HG03575 (cell line): ENCODE measurements at regions not wholly inside any gene's neighbourhood (a gene's known extent, or its start where the extent isn't known, plus 50 kb on each side); places are given as distances from the start of the nearest gene placed in this dataset.
"Not testable (repeated sequence)": the region's sequence is repeated elsewhere in the genome, so short reads cannot be mapped to it uniquely, and the experiment has no call there.

Source experiments
- ATAC-seq: cut with Tn5 transposase; IDR thresholded peaks from one replicate; pipeline ENCODE4 v1.9.1; 2021; ENCODE audit not compliant: unreplicated experiment, insufficient number of reproducible peaks, low FRiP score; ENCODE audit errors: extremely low read depth

DNA sequence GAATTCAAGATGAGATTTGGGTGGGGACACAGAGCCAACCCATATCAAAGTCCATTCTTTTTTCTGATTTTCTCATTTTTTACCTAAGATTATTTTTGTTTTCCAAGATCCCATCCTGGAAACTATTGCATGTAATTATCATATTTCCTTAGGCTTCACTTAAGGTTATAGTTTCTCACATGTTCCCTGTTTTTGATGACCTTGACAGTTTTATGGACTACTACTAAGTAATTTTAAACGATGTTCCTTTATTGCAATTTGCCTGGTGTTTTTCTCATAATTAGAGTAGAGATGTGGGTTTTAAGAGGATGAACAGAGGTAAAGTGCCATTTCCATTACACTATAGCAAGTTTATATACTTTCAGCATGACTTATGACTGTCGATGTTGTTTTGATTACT, 795.1 kb downstream of the FAT4 start:
- ATAC-seq = no peak

DNA sequence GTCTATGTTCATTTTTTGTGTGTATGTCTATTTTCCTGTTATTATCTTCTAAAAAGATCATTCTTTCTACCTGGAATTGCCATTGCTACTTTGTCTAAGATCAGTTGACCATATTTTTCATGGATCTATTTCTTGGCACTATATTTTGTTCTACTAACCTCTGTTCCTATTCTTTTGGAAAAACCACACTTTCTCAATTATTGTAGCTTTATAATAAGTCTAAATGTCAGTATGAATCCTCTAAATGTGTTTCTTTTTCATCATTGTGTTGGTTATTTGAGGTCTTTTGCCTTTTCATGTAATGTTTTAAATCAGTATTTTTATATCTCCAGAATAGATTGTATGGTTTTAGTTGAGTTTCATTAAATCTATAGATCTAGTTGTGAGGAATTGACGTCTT, 798.3 kb downstream of the FAT4 start:
- ATAC-seq = no peak

DNA sequence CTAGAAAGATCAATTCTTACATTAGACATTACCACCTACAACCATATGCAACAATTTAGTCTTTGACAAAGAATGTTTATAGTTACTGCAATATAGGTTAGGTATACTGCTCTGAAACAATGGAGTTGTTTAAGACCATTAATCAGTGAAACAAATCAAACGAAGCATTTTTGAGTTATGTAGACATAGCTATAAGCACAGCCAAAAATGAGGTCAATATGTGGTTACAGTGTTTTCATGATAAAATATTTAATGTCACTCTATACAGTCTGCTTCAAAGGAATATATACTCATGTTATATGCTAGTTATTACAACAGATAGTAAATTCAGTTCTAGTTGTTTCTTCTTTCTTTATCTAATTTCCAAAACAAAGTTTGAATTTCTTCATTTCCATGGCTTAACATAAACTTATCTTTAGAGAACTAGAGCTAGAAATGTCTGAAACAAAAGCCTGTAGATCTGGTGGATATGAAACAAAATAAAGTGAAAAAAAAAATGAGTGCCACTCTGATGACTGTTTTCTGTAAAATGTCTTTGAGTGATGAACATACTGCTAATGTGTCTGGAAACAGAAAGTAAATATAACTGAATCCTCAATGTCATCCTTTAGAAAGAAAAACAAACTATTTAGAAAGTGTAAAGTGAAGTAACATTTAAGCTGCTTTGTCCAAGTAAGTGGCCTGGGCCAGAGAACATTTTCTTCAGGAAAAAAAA, 809.0 kb downstream of the FAT4 start:
- ATAC-seq = no peak

DNA sequence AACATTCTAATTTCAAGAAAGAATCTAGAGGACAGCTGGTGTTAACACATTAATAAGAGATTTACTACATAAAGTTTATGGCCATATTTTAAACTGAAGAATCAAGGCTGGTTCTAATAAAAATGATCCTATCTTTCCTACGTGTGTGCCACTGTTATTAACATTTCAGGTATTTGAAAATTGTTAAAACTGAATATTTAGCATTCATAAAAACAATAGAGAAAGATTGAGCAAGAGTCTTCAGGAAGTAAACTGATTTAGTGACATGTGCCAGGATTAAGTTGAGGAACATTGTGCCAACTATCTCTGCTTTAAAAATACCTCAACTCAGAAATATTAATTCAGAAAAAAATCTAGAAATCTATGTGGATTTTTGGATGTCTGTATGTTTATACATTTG, 810.1 kb downstream of the FAT4 start:
- no peak for ATAC-seq

DNA sequence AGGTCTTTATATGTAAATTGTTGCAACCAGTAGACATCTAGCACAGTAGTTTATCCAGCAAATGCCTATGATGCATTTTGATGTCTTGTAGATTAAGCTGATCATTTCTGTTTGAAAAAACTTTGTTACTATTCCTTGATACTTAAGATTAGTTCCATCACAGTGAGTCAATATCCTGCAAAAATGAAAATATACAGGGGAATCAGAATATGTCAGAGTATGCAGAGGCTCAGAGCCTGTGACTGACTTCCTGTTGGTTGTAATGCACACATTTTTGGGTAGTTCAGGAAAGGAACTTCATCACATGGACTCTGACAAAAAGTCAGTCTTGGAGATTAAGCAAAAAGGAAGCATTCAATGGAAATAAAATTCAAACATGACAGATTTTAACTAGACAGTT, 815.5 kb downstream of the FAT4 start:
- no peak for ATAC-seq

DNA sequence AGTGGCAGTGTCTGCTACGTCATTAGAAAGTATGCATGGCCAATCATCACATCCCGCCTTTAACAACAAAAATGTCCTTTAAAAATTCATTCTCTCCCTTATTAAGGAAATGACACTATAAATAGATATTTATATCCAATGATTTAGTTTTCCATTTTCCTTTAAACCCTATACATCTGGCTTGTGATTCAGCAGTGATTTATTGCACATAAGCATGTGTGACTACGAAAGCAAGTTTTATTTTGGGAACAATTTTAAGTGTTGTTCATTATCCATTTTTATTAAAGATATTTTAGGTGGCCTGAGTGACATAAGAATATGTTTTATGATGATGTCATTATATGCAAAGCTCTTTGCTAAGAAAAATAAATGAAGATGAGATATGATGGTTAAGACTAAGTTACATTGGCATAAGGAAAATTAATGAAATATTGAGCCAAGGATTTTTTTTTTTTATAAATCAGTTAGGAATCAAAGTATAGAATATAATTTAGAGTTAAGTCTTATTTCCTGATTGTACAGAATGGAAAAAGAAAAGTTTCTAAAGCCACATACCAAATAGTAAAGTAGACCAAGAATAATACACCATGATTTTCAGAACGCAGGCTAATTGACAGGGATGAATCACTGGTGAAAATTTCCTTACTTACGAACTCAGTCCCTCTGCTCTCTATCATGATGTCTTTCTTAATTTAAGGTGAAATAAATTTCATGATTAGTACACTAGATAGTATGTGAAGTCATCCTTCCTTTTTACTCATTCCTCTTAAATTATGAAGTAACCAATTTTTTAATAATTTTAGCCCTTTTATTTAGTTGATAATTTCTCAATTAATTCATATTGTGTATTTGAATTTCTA, 822.4 kb downstream of the FAT4 start:
- no peak for ATAC-seq

DNA sequence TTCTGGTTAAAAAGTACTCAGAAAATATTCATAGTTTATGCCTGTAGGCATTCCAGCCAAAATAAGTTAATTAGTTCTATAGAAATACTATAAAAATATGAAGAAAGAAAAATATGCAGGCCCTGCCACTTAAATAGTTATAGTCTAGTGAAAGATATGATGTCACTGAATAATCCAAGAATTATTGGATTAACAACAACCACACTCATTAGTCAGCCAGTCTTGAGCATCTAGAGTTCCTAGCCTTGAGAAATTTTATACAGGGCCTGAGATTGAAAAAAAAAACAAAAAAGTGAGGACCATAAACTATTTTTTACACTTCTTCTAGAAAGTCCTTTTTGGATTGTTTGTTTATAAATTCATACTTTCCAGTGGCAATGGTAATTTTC, 823.0 kb downstream of the FAT4 start:
- ATAC-seq = no peak

DNA sequence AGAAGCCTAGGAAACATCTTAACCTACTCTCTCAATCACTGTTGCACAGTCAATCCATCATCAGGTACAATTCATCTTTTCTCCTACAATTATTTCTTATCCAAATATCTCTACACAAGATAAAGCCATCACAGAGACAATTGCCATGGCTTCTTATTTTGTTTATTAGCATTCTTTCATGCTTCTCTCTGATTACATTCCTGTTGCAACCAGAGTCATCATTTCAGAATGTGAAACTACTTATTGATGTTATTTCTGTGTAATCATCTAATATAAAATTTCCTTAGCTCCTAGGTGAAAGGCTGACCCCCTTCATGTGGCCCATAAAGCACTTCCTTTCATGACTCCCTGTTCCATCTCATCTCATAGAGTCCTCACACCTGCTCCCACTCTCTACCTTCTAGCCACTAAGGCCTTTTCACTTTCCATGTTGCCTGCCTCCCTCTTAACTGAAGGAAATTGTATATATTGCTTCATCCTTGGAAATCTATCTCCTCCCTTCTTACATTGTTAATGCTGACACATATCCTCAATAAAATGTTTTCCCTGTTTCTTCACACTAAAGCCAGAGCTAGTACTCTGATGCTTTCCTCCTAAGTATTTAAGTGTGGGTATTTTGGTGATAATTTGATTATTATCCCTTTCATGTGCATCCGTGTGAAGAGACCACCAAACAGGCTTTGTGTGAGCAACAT, 829.9 kb downstream of the FAT4 start:
- ATAC-seq = no peak

DNA sequence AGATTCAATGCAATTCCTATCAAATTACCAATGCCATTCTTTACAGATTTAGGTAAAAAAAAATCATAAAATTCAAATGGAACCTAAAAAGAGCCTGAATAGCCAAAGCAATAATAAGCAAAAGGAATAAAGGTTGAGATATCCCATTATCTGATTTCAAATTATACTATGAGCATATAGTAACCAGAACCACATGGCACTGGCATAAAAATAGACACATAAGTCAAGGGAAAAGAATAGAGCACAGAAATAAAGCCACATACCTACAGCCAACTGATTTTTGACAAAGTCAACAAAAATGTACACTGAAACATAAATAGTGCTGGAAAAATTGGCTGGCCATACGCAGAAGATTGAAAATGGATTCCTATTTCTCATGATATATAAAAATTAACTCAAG, 853.7 kb downstream of the FAT4 start:
- no peak for ATAC-seq

DNA sequence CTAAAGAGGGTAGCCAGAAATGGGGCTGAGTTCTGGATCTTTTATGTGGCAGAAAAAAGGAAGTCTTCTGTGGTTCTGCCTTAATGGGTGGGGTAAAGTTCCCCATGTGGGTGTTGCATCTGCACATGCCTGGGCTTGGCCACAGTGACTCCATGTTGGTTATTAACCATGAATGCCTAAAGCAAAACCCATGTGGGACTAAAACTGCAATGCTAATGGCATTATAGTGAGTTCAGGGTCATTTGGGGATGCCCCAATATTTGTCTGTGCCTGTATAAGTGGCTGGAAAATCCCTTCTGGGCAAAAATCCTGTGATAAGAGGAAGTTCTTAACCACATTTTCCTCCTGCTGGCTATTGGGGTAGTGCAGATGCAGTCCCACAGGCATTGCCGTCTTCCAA, 857.4 kb downstream of the FAT4 start:
- no peak for ATAC-seq

DNA sequence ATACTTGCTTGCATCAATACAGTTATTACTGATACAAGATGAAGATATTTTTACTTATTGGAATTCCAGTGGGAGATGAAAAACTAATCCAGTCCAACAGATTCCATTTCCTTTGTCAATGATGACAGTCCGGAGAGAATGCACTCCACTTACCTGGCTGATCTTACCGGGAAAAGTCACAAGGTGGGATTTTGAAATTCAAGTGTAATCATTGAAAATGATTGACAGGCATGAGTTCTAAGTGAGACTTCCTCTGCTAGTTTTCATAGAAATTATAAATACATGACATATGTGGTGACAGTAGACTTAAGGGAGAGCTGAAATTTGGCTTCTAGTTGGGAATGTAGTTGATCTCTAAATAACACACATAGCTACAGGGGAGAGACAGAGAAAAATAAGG, 859.9 kb downstream of the FAT4 start:
- ATAC-seq = no peak

DNA sequence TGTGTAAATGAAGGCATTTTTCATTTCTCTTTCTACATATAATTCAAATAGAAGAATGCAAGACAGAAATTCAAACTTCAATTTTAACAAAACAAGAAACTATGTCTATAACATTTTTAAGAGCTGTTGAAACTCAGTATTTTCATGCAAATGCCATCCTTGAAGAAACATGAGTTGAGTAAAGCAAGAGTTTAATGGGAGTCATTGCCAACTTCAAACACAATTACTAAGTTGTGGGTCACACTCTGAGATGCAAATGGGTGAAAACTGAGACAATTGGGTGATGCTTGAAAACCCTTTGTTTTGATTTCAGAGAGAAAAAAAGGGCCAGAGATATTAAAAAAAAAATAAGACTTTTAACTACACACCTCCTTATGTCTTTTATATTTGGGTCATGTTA, 865.9 kb downstream of the FAT4 start:
- no peak for ATAC-seq

DNA sequence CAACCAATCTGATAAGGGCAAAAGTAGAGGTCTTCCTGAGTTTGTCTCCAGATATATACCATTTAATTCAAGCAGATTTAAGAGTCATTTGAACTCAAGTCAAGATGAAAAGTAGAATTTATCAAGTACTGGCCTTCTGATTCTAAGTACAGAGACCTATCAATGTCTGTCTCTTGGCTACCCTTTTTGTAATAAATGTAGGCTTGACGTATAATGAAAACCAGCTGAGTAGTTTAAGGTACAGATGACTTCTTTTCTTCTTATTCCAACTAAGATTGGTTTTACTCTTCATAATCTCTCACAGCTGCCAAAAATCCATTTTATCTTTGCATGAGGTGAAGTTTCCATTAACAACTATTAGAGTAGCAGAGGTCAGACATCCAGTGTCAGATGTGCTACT, 867.6 kb downstream of the FAT4 start:
- ATAC-seq = no peak

DNA sequence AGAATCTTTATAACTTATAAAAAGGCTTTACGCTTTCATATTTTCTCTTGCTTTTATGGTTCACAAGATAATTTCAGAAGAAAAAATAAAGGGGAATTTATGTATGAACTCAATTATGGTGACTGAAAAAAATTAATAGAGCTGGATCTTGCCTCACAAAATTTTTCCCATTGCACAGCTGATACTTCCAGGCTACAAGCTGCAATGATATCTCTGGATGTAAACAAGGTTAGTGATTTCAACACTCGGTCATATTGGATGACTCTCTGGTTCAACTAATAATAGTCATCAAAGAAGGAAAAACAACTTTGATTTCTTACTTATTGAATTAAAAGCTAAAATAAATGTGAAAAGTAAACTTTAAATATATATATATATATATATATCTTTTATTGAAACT, 868.0 kb downstream of the FAT4 start:
- no peak for ATAC-seq

DNA sequence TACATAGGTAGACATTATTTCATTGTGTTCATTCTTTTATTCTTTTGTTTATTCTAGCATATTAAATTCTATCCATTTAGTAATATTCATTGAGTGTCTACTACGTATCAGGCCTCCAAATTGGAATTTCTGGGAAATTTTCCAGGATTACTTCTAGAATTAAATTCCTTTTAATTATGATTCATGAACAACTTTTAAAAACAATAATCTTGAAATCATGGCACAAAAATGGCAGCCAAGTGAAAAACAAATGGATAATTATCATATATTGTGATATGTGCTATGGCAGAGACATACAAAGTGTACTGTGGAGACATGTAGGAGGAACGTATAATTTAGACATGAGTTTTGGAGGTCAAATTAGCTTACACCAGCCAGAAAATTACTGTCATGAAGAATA, 868.5 kb downstream of the FAT4 start:
- ATAC-seq = no peak

DNA sequence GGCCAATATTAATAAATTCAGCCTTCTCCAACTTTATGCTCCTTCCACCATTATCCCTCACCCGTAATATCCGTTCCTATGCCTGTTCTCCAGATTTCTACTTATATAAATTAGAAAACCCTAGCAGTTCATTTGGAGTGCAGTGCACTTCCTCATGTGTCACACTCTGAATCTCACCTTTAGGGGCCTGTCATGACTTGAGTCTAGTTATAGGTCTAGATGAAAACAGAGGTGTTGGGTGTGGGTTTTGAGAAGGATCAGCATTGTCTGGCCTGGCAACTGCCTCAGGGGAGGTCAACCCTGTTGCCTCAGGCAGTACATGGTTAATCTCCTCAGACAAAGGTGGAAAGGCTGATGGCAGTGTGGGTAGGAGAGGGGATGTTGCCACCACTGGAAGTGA, 876.8 kb downstream of the FAT4 start:
- no peak for ATAC-seq

DNA sequence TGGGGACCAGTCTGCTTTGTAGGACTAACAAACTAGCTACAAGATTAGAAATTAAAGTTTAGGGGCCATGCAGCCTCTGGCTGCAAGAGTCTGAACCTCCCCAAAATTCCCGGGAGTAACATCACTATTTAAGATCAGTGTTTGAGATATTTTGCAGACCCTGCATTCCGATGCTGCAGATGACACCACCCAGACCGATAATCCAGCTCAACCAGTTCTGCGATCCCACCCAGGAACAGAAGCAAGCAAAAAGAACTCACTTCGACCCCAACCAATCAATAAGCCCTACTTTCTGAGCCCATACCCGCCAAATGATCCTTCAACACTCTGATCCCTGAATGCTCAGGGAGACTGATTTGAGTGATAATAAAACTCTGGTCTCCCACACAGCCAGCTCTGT, 877.8 kb downstream of the FAT4 start:
- no peak for ATAC-seq

DNA sequence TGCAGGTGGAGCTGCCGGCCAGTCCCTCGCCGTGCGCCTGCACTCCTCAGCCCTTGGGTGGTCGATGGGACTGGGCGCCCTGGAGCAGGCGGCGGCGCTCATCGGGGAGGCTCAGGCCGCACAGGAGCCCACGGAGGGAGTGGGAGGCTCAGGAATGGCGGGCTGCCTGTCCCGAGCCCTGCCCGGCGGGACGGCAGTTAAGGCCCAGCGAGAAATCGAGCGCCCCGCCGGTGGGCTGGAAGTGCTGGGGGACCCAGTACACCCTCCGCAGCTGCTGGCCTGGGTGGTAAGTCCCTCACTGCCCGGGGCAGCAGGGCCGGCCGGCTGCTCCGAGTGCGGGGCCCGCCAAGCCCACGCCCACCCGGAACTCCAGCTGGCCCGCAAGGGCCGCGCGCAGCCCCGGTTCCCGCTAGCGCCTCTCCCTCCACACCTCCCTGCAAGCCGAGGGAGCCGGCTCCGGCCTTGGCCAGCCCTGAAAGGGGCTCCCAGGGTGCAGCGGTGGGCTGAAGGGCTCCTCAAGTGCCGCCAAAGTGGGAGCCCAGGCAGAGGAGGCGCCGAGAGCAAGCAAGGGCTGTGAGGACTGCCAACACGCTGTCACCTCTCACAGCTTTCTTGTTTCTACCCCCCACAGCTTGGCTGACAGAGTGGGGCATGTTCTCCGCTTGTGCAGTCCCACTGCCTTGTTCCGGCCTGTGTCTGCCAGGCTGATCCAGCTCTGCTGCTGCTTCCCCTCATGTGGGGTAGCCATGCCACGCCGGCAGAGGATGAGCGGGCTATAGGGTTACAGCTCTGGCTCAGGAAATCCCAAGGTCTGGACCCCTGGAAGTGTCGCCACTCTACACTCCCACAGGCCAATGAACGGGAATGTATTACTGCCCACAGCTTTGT, 886.7 kb downstream of the FAT4 start:
- not testable (repeated sequence) for ATAC-seq

DNA sequence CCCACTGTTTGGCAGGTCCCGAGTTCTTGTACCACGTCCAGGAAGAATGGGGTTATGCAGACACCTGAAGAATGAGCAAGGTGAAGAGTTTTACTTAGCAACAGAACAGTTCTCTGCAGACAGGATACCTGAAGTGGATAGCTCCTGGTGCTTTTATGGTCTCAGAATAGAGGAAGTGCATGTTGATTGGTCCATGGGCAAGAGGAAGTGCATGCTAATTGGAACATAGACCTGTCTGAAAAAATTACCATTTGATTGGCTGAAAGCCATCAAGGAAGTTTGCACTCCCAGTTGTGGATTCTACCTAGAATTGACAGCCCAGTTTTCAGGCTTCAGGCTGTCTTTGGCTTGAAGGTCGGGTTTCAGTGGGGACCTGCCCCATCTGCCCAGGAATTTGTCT, 887.5 kb downstream of the FAT4 start:
- ATAC-seq = no peak
